ENCODE measurements at regions not wholly inside any gene's neighbourhood (a gene's known extent, or its start where the extent isn't known, plus 50 kb on each side); places are given as distances from the start of the nearest gene placed in this dataset.

DNA sequence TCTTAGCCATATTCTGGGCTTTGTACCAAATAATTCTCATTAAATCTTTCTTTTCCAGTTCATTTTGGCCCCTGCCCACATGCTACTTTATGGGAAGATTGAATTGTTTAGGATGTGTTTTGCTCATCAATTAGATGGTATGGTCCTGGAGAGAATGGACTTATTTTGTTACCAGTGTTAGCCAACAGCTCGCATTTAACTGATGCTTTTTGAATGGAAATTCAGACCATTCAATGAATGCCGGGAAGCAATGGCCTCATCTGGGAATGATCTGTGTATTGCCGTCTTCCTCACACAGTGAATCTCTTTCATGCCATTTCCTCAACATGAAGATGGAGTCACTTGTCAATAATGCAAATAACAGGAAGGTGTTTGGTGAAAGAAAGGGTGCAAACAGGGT, 370.6 kb upstream of the PIK3R1 start:
- TF ChIP-seq TAF1 (IDR thresholded peaks at IDR 0.05; ENCODE audit: borderline replicate concordance, insufficient read depth, low read length) (no peak), POLR2AphosphoS5 (IDR thresholded peaks at IDR 0.05; ENCODE audit: low read depth, low read length) (no peak), FOXP2 (optimal IDR thresholded peaks at IDR 0.05; ENCODE audit: borderline replicate concordance, extremely low read depth, extremely low read length, insufficient read depth) (no peak), SIN3A (IDR thresholded peaks at IDR 0.05; ENCODE audit: borderline replicate concordance, insufficient read depth, low read length) (no peak)
- TF ChIP-seq, protein P1, sequence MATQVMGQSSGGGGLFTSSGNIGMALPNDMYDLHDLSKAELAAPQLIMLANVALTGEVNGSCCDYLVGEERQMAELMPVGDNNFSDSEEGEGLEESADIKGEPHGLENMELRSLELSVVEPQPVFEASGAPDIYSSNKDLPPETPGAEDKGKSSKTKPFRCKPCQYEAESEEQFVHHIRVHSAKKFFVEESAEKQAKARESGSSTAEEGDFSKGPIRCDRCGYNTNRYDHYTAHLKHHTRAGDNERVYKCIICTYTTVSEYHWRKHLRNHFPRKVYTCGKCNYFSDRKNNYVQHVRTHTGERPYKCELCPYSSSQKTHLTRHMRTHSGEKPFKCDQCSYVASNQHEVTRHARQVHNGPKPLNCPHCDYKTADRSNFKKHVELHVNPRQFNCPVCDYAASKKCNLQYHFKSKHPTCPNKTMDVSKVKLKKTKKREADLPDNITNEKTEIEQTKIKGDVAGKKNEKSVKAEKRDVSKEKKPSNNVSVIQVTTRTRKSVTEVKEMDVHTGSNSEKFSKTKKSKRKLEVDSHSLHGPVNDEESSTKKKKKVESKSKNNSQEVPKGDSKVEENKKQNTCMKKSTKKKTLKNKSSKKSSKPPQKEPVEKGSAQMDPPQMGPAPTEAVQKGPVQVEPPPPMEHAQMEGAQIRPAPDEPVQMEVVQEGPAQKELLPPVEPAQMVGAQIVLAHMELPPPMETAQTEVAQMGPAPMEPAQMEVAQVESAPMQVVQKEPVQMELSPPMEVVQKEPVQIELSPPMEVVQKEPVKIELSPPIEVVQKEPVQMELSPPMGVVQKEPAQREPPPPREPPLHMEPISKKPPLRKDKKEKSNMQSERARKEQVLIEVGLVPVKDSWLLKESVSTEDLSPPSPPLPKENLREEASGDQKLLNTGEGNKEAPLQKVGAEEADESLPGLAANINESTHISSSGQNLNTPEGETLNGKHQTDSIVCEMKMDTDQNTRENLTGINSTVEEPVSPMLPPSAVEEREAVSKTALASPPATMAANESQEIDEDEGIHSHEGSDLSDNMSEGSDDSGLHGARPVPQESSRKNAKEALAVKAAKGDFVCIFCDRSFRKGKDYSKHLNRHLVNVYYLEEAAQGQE (IDR thresholded peaks at IDR 0.05; ENCODE audit: insufficient read depth in 1 of 2, low read depth in 2 of 2, low read length in 2 of 2) = no peak

DNA sequence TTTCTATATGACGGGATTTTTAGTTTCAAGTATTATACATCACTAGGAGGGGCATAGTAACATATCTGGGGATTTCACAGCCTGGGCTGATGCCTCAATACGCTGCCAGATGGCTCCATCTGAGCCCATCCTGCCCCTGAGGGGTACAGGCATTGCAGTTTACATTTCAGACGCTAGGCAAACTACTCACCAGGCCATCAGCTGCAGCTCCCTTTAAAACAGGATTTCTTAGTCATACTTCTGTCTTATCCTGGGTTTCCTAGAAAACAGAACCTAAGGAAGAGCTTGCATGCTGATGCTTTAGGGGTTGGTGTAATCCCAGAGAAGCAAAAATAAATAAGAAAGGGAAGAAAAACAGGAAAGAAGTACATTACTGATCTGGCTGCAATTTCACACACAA, 372.8 kb upstream of the PIK3R1 start:
- TF ChIP-seq POLR2AphosphoS5 (IDR thresholded peaks at IDR 0.05; ENCODE audit: low read depth, low read length) (no peak), TAF1 (IDR thresholded peaks at IDR 0.05; ENCODE audit: borderline replicate concordance, insufficient read depth, low read length) (no peak), FOXP2 (optimal IDR thresholded peaks at IDR 0.05; ENCODE audit: borderline replicate concordance, extremely low read depth, extremely low read length, insufficient read depth) (no peak), SIN3A (IDR thresholded peaks at IDR 0.05; ENCODE audit: borderline replicate concordance, insufficient read depth, low read length) (0 out of 2 replicates have a peak, but pooled peaks have one; percentile 22)
- TF ChIP-seq, protein P1 (IDR thresholded peaks at IDR 0.05; ENCODE audit: insufficient read depth in 1 of 2, low read depth in 2 of 2, low read length in 2 of 2) = no peak

DNA sequence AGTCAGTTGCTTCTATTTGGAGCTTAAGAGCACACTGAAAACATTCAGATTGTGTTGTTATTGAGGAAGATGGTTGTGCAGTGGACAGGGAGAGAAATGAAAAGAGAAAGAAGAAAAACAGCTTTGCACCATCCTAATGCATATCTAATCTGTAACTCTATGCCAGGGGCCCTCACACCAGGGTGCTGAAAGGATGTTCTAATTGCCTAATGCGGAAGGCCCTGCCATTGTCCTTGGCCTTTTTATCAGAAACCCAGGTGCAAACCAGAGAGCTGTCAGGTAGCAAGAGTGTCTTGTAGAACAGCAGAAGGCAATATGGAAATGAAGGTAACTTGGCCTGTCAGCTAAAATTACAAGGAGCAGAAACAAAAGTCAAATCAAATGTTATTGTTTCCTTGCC, 384.5 kb upstream of the PIK3R1 start:
- TF ChIP-seq SIN3A (IDR thresholded peaks at IDR 0.05; ENCODE audit: borderline replicate concordance, insufficient read depth, low read length) = no peak
- TF ChIP-seq TAF1 (IDR thresholded peaks at IDR 0.05; ENCODE audit: borderline replicate concordance, insufficient read depth, low read length) = no peak
- no peak for TF ChIP-seq POLR2AphosphoS5 (IDR thresholded peaks at IDR 0.05; ENCODE audit: low read depth, low read length)
- TF ChIP-seq, protein P1 (IDR thresholded peaks at IDR 0.05; ENCODE audit: insufficient read depth in 1 of 2, low read depth in 2 of 2, low read length in 2 of 2) = no peak
- TF ChIP-seq FOXP2 (optimal IDR thresholded peaks at IDR 0.05; ENCODE audit: borderline replicate concordance, extremely low read depth, extremely low read length, insufficient read depth) = no peak

DNA sequence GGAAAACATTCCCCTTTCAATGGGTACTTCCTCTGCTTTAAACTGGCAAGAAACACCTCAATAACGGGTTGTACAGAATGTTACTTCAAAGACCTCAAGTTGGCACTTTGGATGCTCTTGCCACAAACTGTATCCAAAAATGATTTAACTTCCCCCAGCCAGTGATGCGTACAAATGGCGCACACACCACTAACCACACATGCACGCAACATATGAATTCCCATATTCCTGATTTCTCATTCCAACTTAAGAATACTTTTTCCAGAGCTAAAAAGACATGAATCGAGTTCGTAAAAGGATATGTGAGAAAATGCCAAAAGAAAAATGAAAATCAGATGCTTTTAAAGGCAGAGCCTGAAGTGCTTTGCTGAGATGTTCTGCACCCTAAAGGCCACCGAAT, 388.0 kb upstream of the PIK3R1 start:
- TF ChIP-seq POLR2AphosphoS5 (IDR thresholded peaks at IDR 0.05; ENCODE audit: low read depth, low read length) = no peak
- no peak for TF ChIP-seq TAF1 (IDR thresholded peaks at IDR 0.05; ENCODE audit: borderline replicate concordance, insufficient read depth, low read length)
- no peak for TF ChIP-seq FOXP2 (optimal IDR thresholded peaks at IDR 0.05; ENCODE audit: borderline replicate concordance, extremely low read depth, extremely low read length, insufficient read depth)
- TF ChIP-seq, protein P1 (IDR thresholded peaks at IDR 0.05; ENCODE audit: insufficient read depth in 1 of 2, low read depth in 2 of 2, low read length in 2 of 2) = no peak
- no peak for TF ChIP-seq SIN3A (IDR thresholded peaks at IDR 0.05; ENCODE audit: borderline replicate concordance, insufficient read depth, low read length)

DNA sequence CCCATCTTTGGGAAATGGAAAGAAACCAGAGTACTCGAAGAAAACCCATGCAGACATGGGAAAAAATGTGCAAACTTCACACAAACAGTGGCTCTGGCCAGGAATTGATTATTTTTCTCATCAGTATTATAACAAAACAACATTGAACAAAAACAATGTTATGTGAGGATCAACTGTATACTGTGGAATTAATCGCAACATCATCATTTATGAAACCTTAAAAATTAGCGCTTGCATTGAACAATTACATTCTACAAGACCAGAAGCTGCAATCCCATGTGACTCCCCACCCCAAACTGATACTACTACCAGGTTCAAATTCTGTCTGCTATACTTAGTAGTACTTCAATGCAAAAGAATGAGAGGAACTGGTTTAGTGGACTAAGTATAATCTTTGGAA, 390.7 kb upstream of the PIK3R1 start:
- TF ChIP-seq SIN3A (IDR thresholded peaks at IDR 0.05; ENCODE audit: borderline replicate concordance, insufficient read depth, low read length) (no peak), FOXP2 (optimal IDR thresholded peaks at IDR 0.05; ENCODE audit: borderline replicate concordance, extremely low read depth, extremely low read length, insufficient read depth) (no peak), POLR2AphosphoS5 (IDR thresholded peaks at IDR 0.05; ENCODE audit: low read depth, low read length) (no peak), TAF1 (IDR thresholded peaks at IDR 0.05; ENCODE audit: borderline replicate concordance, insufficient read depth, low read length) (no peak)
- TF ChIP-seq, protein P1 (IDR thresholded peaks at IDR 0.05; ENCODE audit: insufficient read depth in 1 of 2, low read depth in 2 of 2, low read length in 2 of 2) = no peak

Data from PFSK-1 (cell line).